Sigmoid colon (tissue), 4 donors: ENCODE measurements at regions not wholly inside any gene's neighbourhood (a gene's known extent, or its start where the extent isn't known, plus 50 kb on each side); places are given as distances from the start of the nearest gene placed in this dataset.
"Not testable (repeated sequence)": the region's sequence is repeated elsewhere in the genome, so short reads cannot be mapped to it uniquely, and the experiment has no call there.

ENCODE experiments used
- CTCF ChIP-seq, 4 experiments: fragments of 450-650 bp in 3 of 4; fragments of 200-600 bp in 1 of 4; IDR thresholded peaks; one replicate each; pipeline ENCODE4 v1.5.1; 2016 to 2019; ENCODE audit warnings: antibody characterized with exemption in 4 of 4, mild to moderate bottlenecking in 3 of 4, moderate library complexity in 2 of 4
- POLR2AphosphoS5 ChIP-seq, 4 donors: sonication (generic); formaldehyde crosslinking; IDR thresholded peaks; one replicate each; pipeline ENCODE4 v1.6.1; 2017; ENCODE audit warnings: antibody characterized with exemption in 4 of 4

GRCh38 chr17:21778866-21779265, 86.5 kb downstream of the KCNJ18 start:
- TF ChIP-seq POLR2AphosphoS5, CTCF (IDR thresholded peaks at IDR 0.05): not testable (repeated sequence)
